Prostate gland (tissue), 2 donors: ENCODE measurements at regions not wholly inside any gene's neighbourhood (a gene's known extent, or its start where the extent isn't known, plus 50 kb on each side); places are given as distances from the start of the nearest gene placed in this dataset.

Source experiments
- POLR2A ChIP-seq: fragments of 450-650 bp; IDR thresholded peaks from one replicate; pipeline ENCODE4 v1.6.1; 2016; ENCODE audit warnings: antibody characterized with exemption, mild to moderate bottlenecking
- POLR2AphosphoS5 ChIP-seq: sonication (generic); formaldehyde crosslinking; IDR thresholded peaks from one replicate; pipeline ENCODE4 v1.6.1; 2017; ENCODE audit warnings: antibody characterized with exemption
- TF ChIP-seq, protein P1 (sequence below), 4 experiments: fragments of 200-600 bp in 2 of 4; fragments of 450-650 bp in 2 of 4; sonication (generic) in 2 of 4; IDR thresholded peaks; 1 replicate in 3 of 4; 2 replicates in 1 of 4; pipeline ENCODE4 v1.5.1; 2016 to 2019; ENCODE audit warnings: antibody characterized with exemption in 4 of 4, mild to moderate bottlenecking in 2 of 4, moderate library complexity in 2 of 4

DNA sequence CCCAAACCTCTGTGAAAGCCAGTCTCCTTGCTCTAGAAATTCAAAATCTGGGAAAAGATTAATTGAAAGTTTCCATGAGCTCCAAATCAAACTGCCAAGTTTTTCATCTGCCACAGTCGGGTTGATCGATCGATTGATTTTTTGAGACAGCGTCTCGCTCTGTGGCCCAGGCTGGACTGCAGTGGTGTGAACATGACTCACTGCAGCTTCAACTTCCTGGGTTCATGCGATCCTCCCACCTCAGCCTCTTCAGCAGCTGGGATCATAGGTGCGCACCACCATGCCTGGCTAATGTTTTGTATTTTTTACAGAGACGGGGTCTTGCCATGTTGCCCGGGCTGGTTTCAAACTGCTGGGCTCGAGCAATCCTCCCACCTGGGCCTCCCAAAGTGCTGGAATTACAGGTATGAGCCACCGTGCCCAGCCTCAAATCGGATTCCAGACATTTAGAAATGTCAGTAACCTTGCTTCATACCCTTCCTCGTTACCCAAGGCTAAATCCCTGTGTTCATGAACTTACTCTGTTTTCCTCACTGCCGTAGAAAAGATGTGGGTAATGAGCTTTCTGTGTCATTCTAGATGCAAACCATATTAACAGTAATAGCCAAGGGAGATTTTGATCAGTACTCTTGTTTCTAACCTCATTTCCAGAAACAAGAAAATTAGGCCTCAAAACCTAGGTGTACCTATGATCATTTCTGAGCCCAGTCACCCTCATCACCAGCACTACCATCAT lies 105.9 kb upstream of the AKAP13 start:
- TF ChIP-seq, protein P1, sequence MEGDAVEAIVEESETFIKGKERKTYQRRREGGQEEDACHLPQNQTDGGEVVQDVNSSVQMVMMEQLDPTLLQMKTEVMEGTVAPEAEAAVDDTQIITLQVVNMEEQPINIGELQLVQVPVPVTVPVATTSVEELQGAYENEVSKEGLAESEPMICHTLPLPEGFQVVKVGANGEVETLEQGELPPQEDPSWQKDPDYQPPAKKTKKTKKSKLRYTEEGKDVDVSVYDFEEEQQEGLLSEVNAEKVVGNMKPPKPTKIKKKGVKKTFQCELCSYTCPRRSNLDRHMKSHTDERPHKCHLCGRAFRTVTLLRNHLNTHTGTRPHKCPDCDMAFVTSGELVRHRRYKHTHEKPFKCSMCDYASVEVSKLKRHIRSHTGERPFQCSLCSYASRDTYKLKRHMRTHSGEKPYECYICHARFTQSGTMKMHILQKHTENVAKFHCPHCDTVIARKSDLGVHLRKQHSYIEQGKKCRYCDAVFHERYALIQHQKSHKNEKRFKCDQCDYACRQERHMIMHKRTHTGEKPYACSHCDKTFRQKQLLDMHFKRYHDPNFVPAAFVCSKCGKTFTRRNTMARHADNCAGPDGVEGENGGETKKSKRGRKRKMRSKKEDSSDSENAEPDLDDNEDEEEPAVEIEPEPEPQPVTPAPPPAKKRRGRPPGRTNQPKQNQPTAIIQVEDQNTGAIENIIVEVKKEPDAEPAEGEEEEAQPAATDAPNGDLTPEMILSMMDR (IDR thresholded peaks at IDR 0.05), result no peak
- TF ChIP-seq POLR2A (no peak), POLR2AphosphoS5 (no peak)
